HG03175 (cell line): ENCODE measurements at regions not wholly inside any gene's neighbourhood (a gene's known extent, or its start where the extent isn't known, plus 50 kb on each side); places are given as distances from the start of the nearest gene placed in this dataset.

Experiments used
- ATAC-seq: cut with Tn5 transposase; IDR thresholded peaks from one replicate; pipeline ENCODE4 v1.9.1; 2021; ENCODE audit warnings: mild to moderate bottlenecking, moderate library complexity; ENCODE audit not compliant: unreplicated experiment

DNA sequence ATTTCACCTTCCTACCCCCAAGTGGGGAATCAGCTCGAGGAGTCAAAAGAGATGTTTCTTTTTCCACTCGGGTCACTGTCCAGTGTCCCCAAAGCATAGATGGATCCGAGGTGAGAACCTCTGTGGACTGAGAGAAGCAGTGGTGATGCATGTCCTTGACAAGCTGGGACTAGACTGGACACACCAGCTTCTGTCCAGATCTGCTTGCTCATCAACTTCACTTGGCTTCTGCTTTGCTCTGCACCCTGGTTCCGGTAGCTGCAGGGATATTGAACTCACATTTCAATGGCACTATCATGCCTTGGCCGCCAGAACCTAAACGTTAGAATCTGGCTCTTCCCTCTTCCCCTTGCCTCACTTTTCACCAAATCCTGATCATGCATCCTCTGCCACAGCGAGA lies 50.3 kb upstream of the CXCL12 start:
- no peak for ATAC-seq

DNA sequence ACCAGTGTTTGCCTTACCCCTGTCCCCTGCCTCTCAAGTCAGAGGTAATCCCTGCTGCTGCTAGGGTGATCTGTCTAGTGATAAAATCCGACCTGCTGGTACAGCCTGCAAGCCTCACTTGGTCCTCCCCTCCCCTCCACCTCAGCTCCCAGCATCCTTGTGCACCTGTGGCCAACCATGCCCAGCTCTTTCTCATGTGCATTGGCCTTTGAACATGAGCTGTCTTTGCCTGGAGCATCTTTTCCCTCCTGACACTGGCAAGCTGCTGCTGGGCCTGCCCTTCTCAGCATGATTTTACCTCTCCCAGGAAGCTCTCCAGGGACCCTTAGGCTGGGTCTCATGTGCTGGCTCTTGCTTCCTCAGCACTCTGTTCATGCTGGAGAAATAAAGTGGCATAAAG lies 51.3 kb upstream of the CXCL12 start:
- ATAC-seq, result no peak

DNA sequence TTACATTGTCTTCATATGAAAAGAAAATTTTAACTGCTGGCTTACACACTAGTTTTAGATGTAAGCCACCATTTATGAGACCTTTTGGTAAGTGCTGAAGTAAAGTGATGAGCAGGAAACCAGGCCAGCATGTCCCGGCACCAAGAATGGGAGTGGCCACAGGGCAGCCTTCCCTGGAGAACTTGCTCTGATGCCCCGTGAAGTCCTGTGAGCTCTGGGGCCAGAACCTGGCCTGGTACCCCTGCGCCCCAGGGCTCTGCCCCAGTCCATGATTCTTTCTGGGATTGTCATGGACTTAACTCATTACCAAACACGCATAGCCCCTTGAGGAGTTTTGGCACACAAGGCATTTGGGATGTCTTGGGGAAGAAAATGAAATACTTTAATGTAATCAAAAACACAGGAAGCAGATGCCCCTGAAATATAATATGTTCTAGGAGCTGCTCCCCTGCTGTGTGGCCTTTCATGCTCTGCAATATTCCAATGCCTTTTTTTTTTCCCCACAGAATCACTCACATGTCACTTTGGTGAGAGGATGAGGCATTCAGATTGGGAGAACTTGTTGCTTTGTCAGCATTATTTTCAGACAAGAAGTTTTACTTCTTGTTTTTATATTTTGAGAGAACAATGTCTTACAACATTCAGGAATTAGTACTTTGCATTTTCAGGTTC lies 53.1 kb upstream of the CXCL12 start:
- ATAC-seq, result no peak

DNA sequence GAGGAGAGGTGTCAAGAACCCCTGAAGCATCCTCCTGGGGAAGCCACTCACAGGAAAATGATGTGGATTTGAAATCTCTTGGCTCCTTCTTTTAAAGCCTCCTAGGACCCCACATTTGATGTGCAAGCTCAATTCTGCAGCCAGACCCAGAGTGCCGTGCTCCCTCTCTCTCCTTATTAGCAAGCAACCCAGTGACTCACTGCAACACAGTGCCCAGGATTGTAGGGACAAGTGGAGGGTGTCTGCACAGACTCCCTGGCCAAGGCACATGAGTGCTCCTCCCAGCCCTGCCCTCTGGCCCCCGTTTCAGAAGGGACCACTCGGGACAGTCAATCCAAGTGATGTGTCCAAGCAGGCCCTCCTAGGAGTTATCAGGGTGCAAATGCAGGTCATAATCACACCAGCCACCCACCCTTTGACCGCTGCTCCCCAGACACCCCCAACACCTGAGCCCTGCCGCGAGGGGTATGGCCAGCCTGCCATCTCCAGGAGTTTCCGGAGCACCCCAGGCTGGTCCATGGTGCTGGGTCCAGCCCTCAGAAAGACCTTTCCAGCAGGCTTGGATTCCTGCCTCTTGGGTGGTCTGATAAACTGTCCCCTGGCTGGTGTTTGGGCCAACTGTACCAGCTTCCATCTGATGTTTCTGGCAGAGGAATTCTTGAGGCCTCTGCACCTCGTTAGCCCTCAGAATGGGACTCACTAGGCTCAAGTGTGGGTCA lies 54.5 kb upstream of the CXCL12 start:
- ATAC-seq, result no peak

DNA sequence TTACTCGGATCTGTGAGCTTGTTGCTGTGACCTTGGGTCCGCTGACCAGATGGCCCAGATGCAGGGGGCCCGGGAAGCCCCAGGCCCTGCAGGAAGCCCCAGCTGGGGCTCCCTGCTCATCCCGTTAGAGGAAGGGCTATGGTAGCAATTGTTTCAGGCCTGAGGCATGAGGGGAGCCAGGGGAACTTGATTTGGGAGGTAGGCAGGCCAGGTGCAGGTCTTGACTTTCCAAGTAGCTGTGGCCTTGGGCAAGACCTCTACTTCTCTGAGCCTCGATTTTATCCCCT lies 55.0 kb upstream of the CXCL12 start:
- ATAC-seq, result no peak

DNA sequence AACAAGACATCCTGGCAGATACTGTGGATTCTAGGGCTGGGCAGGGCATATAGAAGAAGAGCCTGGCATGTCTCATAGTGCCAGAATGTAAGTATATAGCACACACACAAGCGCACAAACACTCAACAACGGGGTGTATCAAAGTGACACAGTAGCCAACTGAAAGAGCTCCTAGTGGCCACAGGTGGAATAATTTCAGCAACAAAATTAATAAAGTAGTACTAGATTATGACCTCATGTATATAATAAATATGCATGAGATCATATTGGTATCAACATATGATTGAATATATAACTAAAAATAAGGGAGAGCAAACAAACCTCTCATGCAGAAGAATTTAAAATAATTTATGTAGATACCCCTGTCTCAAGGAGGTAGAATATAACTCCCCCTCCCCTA lies 72.4 kb upstream of the CXCL12 start:
- ATAC-seq, result no peak

DNA sequence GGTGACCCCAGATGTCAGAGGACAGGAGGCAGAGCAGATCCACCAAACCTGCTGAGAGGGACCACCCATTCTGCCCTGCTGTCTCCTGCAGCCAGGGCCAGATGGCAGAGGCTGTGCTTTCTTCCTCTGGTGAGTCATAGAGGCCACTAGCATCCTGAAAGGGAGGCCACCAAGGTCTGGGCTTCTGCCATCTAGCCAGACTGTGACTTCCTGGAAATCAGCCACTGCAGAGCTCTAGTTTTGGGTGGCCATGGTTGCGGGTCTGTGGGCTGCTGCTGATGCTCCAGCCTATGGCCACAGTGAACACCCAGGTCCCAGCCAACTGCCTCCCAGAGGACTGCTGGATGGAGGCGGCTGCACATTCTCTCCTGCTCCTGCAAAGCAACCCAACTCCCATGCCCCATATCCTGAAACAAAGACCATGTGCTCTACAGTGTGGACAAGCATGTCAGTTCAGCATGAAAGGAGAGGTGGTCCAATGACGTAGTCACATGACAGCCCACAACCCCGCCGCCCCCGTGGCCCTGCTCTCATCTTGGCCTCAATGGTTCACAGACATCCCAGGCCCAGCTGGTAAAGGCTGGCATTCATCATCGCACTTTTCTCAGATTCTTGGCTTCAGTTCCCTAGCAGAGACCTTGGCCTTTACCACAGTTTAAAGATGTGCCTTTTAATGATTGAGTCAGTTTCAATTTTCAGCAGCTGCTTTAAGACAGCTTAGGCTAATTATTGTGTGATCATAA lies 73.9 kb upstream of the CXCL12 start:
- ATAC-seq, result no peak

DNA sequence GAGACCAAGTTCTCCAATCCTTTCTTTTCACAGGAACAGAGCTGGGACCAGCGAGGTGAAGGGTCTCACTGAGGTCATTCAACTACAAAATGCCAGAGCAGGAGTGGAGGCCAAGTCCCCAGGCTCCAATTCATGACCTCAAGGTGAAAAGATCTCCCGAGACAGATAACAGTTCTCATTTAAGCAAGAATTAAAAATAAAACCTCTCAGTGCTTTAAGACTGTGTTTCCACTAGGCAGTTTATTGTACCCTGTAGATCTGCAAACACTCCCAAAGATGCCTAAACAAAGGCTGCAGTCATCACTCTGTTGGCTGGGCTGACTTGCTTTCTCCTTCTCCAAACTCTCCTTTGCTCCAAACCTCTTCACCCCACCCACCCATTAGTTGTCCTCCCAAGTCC lies 74.8 kb upstream of the CXCL12 start:
- ATAC-seq, result no peak

DNA sequence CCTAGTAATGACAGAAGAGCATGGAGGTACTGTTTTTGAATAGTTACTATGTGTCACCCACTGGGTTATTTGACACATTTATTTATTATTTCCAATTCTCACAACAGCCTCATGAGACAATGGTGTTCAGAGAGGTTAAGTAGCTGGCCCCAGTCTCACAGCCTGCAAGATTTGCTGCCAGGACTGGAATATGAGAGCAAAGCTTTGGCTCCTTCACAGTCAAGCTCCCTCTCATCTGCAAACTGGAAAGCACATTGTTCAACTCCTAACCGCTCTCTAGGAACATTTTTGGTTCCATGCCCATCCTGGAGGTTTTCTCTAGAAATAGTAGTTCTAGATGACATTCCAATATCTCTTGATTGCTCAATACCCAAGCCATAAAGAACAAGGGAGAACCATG lies 75.5 kb upstream of the CXCL12 start:
- no peak for ATAC-seq

DNA sequence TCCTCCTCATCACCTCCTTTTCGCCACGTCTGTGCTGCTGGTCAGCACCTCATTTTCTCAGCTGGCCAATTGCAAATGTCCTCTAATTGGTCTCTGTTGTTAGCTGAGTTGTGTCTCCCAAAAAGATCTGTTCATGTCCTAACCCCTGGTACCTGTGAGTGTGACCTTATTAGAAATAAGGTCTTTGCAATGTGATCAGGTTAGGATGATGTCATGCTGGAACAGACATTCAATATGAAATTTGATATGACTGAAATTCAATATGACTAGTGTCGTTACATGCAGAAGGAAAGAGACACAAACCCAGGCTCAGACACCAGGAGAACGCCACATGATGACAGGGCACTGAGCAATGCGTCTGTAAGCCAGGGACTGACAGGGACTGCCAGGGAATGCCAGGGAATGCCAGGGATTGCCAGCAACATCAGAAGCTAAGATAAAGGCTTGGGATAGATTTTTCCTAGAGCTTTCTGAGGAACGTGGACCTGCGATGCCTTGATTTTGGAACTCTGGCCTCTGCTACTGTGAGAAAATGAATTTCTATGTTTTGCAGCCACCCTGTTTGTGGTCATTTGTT lies 77.5 kb upstream of the CXCL12 start:
- no peak for ATAC-seq

DNA sequence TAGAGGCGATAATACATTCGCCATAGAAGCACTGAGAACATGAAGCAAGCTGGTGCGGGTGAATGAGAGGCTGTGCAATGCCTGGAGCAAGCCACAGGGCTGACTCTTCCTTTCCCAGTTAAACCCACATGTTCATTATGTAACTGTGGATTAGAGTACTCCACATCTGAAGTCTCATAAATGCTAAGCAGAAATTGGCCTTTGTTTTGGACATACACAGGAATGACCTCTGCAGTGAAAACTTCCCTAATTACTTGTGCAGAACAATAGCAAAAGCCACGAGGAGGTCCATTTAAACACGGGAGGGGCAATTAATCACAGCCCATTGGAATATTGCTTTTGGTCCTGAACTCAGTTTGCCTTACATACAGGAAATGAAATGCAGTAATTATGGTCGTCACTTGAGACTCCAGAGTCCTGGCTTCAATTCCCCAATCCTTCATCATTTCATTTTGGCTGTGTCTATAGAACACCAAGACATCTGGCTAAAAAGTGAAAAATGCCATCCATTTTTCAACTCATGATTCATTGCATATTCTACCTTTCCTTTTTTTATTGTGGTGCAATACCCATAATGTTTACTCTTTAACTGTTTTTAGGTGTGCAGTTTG lies 78.7 kb upstream of the CXCL12 start:
- ATAC-seq, result no peak

DNA sequence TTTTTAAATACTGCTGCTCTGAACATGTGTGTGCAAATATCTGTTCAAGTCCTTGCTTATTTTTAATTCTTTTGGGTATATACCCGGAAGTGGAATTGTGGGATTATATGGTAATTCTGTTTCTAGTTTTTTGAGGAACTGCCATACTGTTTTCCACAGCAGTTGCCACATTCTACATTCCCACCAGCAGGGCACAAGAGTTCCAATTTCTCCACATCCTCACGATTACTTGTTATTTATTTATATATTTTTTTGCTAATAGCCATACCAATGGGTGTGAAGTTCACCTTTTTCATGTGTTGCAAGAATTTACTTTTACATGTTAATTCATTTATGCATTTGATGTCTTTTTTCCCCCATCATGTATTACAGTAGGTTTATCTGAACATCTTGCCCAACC lies 79.6 kb upstream of the CXCL12 start:
- ATAC-seq, result no peak

DNA sequence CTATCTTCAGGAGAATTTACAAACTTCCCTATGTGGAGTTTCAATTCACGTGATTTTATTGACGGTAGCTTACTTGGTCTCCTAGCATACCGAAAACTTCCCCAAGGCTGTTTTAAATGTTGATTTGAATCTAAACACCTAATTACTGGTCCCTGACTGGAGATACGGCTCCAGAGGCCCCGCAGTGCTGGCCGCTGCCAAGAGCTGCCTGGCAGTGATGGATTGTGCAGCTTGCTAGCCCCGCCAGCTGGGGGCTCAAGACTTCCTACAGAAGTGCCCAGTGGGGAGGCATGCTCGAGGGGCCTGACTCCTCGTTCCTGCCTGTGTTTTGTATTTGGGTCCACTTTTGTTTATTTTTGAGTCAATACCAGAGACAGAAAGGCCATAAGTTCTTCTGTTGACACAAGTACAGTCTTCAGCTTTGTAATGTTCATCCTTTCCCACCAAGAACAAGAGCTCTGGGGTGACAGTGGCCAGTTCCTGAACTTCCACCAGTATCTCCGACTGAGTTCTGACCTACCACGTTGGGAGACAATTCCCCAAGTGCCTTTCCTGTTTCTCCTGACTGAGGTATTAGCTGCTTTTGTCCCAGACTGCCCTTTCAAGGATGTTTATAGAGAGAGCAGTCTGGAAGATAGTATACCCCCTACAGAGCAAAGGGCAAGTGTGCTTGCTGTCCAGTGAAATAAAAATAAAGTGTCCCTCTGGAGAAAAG lies 80.7 kb upstream of the CXCL12 start:
- ATAC-seq, result no peak

DNA sequence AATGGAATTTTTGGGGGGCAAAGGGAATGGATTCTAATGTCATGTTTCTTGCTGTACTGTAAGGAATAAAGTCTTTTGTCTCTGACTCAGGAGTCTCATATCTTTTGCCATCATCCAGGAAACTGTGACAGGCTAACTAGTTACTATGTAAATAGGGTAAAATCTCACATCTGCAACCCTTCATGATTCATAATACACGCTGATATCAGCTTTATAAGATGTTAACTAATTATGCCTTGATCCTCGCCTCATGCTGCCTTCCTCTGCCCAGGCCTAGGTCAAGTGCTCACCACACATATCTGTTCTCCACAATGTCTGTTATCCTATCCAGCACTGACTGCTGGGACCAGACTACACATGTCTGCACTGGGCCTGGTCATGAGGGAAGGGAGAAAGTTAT lies 81.3 kb upstream of the CXCL12 start:
- ATAC-seq, result no peak

DNA sequence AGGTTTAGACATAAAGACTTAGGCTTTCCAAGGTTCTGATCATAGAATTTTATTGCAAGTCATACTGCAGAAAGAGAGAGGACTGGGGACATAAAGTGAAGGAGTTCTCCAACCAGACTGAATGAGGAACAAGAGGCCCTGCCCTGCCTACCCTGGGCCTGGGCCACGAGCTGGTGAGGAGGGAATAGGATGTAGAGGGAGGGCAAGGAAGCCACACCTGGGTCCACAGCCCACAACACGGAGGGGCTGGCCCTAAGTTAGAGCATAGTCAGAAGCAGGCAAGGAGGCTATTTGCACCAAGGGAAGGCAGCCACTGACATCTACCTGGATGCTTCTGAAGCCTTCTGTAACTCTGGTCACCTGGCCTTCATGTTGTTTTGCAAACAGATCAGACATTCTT lies 82.2 kb upstream of the CXCL12 start:
- no peak for ATAC-seq

DNA sequence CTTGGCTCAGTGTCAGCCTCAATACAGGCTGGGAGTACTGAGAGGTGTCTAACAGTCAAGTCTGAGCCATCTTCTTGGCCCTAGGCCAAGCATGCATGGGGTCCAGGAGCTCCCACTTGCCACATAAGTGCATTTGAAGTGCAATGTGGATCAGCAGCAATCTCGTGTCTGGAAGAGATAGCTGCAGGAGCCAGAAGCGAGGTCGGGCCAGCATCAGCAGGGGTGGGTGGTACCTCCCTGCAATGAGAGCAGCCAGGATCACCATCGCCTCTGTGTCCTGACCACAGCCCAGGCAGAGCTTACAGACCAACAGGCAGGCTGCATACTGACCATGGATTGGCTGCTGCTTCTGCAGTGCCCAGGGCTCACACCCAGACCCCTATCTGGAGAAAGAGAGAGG lies 83.0 kb upstream of the CXCL12 start:
- ATAC-seq, result no peak

DNA sequence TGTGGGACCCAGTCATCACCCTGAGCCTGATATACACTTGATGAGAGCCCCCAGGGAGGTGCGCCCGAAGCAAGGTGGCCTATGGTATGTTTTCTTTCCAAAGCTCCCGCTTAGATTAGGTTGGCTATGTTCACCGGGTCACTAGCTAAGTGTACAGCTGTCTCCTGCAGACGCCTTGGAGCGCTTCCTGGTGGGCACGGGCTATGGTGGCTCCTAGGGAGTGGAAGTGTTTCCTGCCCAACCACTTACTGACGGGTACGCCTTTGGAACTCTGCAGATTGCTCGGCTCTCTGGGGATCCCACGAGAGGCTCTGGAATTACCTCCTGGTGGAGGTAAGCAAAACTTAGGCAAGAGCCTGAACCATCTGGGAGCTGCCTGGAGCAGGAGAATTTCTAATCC lies 83.6 kb upstream of the CXCL12 start:
- ATAC-seq, result no peak

DNA sequence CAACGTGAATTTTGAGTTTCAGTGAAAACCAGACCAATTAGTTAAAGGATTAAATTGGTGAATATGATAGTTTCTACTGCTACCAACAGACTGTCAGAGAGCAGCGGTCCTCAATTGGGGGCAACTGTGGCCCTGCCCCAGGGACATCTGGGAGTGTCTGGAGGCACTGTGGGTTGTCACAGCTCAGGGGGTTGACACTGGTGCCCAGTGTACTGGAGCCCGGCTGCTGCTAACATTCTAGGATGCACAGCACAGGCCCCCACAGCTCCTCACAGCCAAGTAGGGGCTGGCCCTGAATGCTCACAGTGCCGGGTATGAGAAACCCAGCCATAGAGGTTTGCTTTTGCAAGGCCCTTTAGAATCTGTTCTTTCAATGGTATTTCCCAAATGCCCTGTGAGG lies 84.1 kb upstream of the CXCL12 start:
- no peak for ATAC-seq

DNA sequence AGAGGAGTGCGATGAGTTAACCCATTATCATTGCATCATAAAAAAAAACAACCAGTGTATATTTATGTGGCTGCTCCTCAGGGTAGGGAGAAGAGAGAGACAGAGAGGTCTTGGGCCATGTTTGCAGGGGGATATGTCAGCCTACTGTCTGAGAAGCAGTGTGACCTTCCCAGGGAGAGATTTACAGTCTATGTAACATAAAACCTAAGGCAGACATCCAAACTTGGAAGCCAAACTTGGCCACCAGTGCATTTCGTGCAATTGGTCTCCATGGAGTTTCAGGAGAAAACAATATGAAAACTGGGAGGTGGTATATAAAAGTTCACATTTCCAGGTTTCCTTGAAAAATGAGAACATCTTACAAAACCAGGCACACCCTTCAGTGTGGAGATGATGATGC lies 85.9 kb upstream of the CXCL12 start:
- ATAC-seq, result no peak

DNA sequence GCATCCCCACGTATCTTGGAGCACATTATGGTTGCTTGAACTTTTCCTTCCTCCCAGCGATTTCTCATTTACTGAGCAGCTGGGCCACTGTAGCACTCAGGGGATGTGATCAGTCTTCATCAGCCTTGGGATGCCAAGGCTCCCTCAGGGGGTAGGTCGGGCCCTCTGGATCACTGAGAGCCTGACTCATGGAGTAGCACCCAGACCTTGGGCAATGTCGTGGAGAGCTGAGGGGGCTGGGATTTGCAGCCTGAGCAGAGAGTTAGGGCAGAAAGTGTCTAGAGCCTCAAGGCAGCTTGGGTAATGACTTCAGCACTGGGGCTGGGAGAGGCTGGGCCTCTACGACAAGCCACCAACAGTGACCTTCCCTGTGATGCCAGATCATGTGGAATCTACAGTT lies 86.5 kb upstream of the CXCL12 start:
- ATAC-seq, result no peak

DNA sequence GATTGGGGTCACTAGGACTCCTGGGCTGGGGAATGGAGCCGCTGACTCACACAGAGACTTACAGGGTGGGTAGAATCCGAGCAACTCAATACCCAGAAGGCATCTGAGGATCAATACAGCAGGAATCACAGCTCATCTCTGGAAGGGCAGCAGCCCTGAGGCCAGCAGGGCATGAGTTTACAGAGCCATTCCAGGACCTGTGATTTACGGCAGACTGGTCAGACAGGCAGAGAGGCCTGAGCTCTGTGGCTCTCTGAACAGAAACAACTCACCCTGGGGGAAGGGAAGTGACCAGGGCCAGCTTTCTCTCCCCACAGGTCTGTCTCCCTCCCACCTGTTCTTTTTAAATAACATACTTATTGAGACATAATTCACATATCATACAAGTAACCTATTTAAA lies 88.2 kb upstream of the CXCL12 start:
- no peak for ATAC-seq
